A673 (cell line): ENCODE measurements at regions not wholly inside any gene's neighbourhood (a gene's known extent, or its start where the extent isn't known, plus 50 kb on each side); places are given as distances from the start of the nearest gene placed in this dataset.

Experiments used
- EZH2 ChIP-seq: fragments of 200-600 bp; sonication (generic); IDR thresholded peaks from 2 replicates; pipeline ENCODE4 v1.6.1; 2017; ENCODE audit warnings: borderline replicate concordance, low read depth, mild to moderate bottlenecking, mixed read lengths, antibody characterized with exemption, low read length; ENCODE audit not compliant: poor library complexity, severe bottlenecking
- TF ChIP-seq, protein P1 (sequence below): fragments of 300-800, 200-600 bp; sonication (generic); conservative IDR thresholded peaks from 2 replicates; pipeline ENCODE4 v1.5.1; 2017; ENCODE audit warnings: low read depth, mild to moderate bottlenecking, antibody characterized with exemption, low read length, moderate library complexity, mixed read lengths

DNA sequence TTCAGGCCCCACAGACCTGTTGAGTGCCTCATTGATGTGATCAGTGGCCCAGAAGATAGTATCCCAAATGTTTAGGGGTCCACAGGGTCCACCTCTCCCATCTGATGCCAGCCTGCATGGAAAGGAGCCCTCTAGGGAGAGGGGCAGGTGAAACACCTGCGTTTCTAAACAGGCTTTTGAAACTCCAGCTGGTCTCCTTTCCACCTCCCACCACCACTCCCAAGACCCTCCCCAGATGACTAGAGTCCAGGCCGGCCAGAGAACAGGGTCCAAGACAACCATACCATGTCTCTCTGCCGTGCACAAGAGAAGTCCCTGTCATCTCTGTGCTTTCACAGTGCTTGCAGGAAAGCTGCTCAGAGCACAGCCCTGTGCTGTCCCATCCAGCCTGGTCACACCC lies 105.0 kb upstream of the NANOS1 start:
- TF ChIP-seq, protein P1, sequence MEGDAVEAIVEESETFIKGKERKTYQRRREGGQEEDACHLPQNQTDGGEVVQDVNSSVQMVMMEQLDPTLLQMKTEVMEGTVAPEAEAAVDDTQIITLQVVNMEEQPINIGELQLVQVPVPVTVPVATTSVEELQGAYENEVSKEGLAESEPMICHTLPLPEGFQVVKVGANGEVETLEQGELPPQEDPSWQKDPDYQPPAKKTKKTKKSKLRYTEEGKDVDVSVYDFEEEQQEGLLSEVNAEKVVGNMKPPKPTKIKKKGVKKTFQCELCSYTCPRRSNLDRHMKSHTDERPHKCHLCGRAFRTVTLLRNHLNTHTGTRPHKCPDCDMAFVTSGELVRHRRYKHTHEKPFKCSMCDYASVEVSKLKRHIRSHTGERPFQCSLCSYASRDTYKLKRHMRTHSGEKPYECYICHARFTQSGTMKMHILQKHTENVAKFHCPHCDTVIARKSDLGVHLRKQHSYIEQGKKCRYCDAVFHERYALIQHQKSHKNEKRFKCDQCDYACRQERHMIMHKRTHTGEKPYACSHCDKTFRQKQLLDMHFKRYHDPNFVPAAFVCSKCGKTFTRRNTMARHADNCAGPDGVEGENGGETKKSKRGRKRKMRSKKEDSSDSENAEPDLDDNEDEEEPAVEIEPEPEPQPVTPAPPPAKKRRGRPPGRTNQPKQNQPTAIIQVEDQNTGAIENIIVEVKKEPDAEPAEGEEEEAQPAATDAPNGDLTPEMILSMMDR = no peak
- no peak for TF ChIP-seq EZH2
